ENCODE measurements at regions not wholly inside any gene's neighbourhood (a gene's known extent, or its start where the extent isn't known, plus 50 kb on each side); places are given as distances from the start of the nearest gene placed in this dataset.

DNA sequence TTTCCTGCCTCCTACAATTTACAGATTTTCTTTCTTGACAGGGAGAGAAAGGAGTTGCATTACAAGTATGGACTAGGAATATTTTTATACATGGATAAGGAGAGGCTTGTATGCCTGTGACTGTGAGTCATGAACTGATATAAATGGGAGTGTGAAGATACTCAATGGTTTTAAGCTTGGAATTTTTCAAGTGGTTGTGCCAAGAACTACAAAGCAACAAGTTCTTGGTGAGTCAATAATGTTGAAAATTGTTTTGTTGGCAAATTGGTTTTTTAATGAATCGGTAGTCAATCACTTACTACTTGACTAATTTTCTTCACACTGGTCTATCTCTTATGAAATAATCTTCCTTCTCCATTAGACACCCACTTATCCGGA lies 58.9 kb upstream of the HMGA2 start:
- no peak for TF ChIP-seq TEAD4 (IDR thresholded peaks at IDR 0.05)
- TF ChIP-seq TCF12 (IDR thresholded peaks at IDR 0.05; ENCODE audit: low read depth), result no peak
- TF ChIP-seq, protein P1, sequence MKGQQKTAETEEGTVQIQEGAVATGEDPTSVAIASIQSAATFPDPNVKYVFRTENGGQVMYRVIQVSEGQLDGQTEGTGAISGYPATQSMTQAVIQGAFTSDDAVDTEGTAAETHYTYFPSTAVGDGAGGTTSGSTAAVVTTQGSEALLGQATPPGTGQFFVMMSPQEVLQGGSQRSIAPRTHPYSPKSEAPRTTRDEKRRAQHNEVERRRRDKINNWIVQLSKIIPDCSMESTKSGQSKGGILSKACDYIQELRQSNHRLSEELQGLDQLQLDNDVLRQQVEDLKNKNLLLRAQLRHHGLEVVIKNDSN (IDR thresholded peaks at IDR 0.05), result no peak
- no peak for TF ChIP-seq TAF1 (IDR thresholded peaks at IDR 0.05; ENCODE audit: low read depth)
- no peak for TF ChIP-seq EP300 (IDR thresholded peaks at IDR 0.05; ENCODE audit: borderline replicate concordance)
- TF ChIP-seq CEBPB (IDR thresholded peaks at IDR 0.05), result no peak
- TF ChIP-seq, protein P2, sequence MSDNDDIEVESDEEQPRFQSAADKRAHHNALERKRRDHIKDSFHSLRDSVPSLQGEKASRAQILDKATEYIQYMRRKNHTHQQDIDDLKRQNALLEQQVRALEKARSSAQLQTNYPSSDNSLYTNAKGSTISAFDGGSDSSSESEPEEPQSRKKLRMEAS (IDR thresholded peaks at IDR 0.05), result no peak
- no peak for TF ChIP-seq NFIC (IDR thresholded peaks at IDR 0.05)
- no peak for TF ChIP-seq EGR1 (IDR thresholded peaks at IDR 0.05)
- TF ChIP-seq, protein P3, sequence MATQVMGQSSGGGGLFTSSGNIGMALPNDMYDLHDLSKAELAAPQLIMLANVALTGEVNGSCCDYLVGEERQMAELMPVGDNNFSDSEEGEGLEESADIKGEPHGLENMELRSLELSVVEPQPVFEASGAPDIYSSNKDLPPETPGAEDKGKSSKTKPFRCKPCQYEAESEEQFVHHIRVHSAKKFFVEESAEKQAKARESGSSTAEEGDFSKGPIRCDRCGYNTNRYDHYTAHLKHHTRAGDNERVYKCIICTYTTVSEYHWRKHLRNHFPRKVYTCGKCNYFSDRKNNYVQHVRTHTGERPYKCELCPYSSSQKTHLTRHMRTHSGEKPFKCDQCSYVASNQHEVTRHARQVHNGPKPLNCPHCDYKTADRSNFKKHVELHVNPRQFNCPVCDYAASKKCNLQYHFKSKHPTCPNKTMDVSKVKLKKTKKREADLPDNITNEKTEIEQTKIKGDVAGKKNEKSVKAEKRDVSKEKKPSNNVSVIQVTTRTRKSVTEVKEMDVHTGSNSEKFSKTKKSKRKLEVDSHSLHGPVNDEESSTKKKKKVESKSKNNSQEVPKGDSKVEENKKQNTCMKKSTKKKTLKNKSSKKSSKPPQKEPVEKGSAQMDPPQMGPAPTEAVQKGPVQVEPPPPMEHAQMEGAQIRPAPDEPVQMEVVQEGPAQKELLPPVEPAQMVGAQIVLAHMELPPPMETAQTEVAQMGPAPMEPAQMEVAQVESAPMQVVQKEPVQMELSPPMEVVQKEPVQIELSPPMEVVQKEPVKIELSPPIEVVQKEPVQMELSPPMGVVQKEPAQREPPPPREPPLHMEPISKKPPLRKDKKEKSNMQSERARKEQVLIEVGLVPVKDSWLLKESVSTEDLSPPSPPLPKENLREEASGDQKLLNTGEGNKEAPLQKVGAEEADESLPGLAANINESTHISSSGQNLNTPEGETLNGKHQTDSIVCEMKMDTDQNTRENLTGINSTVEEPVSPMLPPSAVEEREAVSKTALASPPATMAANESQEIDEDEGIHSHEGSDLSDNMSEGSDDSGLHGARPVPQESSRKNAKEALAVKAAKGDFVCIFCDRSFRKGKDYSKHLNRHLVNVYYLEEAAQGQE (IDR thresholded peaks at IDR 0.05; ENCODE audit: low read depth), result no peak
- TF ChIP-seq ZBTB7A (IDR thresholded peaks at IDR 0.05; ENCODE audit: low read depth), result no peak
- TF ChIP-seq YY1 (IDR thresholded peaks at IDR 0.05; ENCODE audit: low read depth), result no peak
- no peak for TF ChIP-seq FOXM1 (IDR thresholded peaks at IDR 0.05; ENCODE audit: borderline replicate concordance, low read depth)
- no peak for TF ChIP-seq CREB1 (IDR thresholded peaks at IDR 0.05; ENCODE audit: low read depth)
- TF ChIP-seq RAD21 (IDR thresholded peaks at IDR 0.05; ENCODE audit: low read depth), result no peak

DNA sequence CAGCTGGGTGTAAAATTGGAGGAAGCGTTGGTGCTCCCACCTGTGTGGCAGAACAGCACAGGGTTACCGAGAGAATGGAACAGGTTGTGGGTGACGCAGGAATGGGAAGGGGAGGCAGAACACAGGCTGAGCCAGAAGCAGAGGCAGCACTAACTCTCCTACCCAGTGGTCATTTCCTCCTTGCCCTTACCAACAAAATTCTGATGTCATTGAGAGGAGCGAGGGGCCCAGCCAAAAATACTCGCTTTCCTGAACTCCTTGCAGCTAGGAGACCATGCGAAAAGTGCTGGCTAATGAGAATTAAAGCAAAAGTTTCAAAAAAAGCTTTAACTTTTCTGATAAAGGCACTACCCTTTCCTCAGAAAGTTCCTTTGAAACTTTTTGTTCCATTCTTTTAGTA lies 54.4 kb upstream of the HMGA2 start:
- TF ChIP-seq NFIC (IDR thresholded peaks at IDR 0.05), result no peak
- TF ChIP-seq, protein P1 (IDR thresholded peaks at IDR 0.05), result no peak
- no peak for TF ChIP-seq FOXM1 (IDR thresholded peaks at IDR 0.05; ENCODE audit: borderline replicate concordance, low read depth)
- no peak for TF ChIP-seq RAD21 (IDR thresholded peaks at IDR 0.05; ENCODE audit: low read depth)
- no peak for TF ChIP-seq CEBPB (IDR thresholded peaks at IDR 0.05)
- TF ChIP-seq TEAD4 (IDR thresholded peaks at IDR 0.05), result no peak
- TF ChIP-seq, protein P2 (IDR thresholded peaks at IDR 0.05), result no peak

Measured in Ishikawa (cell line).